ENCODE measurements at regions not wholly inside any gene's neighbourhood (a gene's known extent, or its start where the extent isn't known, plus 50 kb on each side); places are given as distances from the start of the nearest gene placed in this dataset.

DNA sequence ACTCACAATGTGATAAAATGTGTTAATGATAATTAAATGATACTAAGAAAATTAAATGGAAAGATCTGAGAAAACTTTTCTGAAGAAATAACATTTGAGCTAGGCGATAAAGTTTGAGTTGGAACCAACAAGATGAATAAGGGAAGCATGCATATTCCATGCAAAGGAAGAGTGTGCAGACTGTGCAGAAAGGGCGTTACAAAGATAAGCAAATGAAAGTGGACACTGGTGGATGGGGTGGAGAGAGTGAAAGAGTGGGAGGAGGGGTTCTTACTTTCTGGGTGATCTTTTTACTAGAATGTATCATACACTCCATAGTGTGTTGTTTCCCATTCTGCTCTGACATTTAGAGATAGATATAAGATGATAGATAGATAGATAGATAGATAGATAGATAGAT is 138.7 kb downstream of the HTR1A start:
- TF ChIP-seq CEBPB (IDR thresholded peaks at IDR 0.05; ENCODE audit: low read depth, low read length), result no peak
- no peak for TF ChIP-seq YY1 (IDR thresholded peaks at IDR 0.05; ENCODE audit: low read depth, low read length)
- TF ChIP-seq, protein P1, sequence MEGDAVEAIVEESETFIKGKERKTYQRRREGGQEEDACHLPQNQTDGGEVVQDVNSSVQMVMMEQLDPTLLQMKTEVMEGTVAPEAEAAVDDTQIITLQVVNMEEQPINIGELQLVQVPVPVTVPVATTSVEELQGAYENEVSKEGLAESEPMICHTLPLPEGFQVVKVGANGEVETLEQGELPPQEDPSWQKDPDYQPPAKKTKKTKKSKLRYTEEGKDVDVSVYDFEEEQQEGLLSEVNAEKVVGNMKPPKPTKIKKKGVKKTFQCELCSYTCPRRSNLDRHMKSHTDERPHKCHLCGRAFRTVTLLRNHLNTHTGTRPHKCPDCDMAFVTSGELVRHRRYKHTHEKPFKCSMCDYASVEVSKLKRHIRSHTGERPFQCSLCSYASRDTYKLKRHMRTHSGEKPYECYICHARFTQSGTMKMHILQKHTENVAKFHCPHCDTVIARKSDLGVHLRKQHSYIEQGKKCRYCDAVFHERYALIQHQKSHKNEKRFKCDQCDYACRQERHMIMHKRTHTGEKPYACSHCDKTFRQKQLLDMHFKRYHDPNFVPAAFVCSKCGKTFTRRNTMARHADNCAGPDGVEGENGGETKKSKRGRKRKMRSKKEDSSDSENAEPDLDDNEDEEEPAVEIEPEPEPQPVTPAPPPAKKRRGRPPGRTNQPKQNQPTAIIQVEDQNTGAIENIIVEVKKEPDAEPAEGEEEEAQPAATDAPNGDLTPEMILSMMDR (IDR thresholded peaks at IDR 0.05; ENCODE audit: control extremely low read depth in 1 of 3, insufficient read depth in 1 of 3, low read depth in 1 of 3, low read length in 3 of 3), result no peak
- no peak for TF ChIP-seq SP1 (IDR thresholded peaks at IDR 0.05; ENCODE audit: low read depth, low read length)
- no peak for TF ChIP-seq POLR2A (IDR thresholded peaks at IDR 0.05; ENCODE audit: control extremely low read depth in 1 of 2, low read depth in 2 of 2, low read length in 2 of 2)
- TF ChIP-seq EP300 (IDR thresholded peaks at IDR 0.05; ENCODE audit: borderline replicate concordance in 1 of 2, low read depth in 2 of 2, low read length in 2 of 2), result no peak
- TF ChIP-seq SP2 (IDR thresholded peaks at IDR 0.05; ENCODE audit: low read length), result no peak
- TF ChIP-seq, protein P2, sequence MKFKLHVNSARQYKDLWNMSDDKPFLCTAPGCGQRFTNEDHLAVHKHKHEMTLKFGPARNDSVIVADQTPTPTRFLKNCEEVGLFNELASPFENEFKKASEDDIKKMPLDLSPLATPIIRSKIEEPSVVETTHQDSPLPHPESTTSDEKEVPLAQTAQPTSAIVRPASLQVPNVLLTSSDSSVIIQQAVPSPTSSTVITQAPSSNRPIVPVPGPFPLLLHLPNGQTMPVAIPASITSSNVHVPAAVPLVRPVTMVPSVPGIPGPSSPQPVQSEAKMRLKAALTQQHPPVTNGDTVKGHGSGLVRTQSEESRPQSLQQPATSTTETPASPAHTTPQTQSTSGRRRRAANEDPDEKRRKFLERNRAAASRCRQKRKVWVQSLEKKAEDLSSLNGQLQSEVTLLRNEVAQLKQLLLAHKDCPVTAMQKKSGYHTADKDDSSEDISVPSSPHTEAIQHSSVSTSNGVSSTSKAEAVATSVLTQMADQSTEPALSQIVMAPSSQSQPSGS (IDR thresholded peaks at IDR 0.05; ENCODE audit: low read length), result no peak
- no peak for TF ChIP-seq JUN (IDR thresholded peaks at IDR 0.05; ENCODE audit: low read depth, low read length)
- no peak for TF ChIP-seq EZH2 (IDR thresholded peaks at IDR 0.05; ENCODE audit: low read depth, low read length, severe bottlenecking)

All from H1 (cell line).